OCI-LY1 (cell line): ENCODE measurements at regions not wholly inside any gene's neighbourhood (a gene's known extent, or its start where the extent isn't known, plus 50 kb on each side); places are given as distances from the start of the nearest gene placed in this dataset.

Experiments
- CTCF ChIP-seq: fragments of 200-600 bp; sonication (generic), shearing (Covaris generic); IDR thresholded peaks from 2 replicates; pipeline ENCODE4 v1.5.1; 2017; ENCODE audit warnings: mild to moderate bottlenecking, antibody characterized with exemption, low read length, moderate library complexity, mixed read lengths
- EZH2 ChIP-seq: fragments of 200-600 bp; sonication (generic), shearing (Covaris generic); IDR thresholded peaks from 2 replicates; pipeline ENCODE4 v1.8.0; 2017; ENCODE audit warnings: borderline replicate concordance, mixed run types, mild to moderate bottlenecking, antibody characterized with exemption, low read length, moderate library complexity, mixed read lengths

GRCh38 chr1:212520746-212521145 is 87.8 kb upstream of the ATF3 start:
- no peak for TF ChIP-seq CTCF
- no peak for TF ChIP-seq EZH2
